B cell (primary cell): ENCODE measurements at regions not wholly inside any gene's neighbourhood (a gene's known extent, or its start where the extent isn't known, plus 50 kb on each side); places are given as distances from the start of the nearest gene placed in this dataset.

ENCODE experiments used
- EZH2 ChIP-seq: IDR thresholded peaks from 2 replicates; pipeline ENCODE4 v1.6.1; 2012; ENCODE audit warnings: borderline replicate concordance, low read depth, mild to moderate bottlenecking, moderate library complexity, low read length; ENCODE audit not compliant: insufficient read depth, poor library complexity, severe bottlenecking
- TF ChIP-seq, protein P1 (sequence below): fragments of 200-600 bp; IDR thresholded peaks from one replicate; pipeline ENCODE4 v1.8.0; 2022; ENCODE audit warnings: antibody characterized with exemption, mild to moderate bottlenecking

DNA sequence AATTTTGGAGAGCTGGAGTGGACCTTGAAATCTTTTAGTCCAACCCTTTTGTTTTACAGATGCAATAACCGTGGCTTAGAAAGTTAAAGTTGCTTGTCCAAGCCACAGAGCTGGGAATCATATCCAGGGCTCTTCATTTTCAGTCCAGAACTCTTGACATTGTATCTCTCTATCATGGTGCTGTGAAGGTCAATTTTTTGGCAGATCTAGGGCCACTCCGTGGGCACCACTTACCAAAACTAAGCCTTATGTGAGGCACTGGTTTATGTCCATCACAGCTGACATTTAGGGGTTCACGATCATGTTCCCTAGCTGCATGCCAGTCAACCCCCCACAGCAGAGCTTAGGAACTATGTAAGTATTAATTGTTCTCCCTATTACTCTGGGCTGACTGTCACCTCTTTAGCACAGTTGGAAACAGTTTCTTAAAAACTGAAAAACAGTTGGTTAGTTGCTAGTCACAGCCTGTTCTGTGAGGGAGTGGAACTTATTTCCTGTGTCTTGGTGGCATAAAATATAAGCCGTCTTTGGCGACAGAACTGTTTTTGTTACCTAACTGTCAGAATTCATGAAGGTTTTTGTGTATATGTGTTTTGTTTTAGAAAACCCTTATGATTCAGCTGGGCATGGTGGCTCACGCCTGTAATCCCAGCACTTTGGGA, 189.6 kb upstream of the UMPS start:
- TF ChIP-seq, protein P1, sequence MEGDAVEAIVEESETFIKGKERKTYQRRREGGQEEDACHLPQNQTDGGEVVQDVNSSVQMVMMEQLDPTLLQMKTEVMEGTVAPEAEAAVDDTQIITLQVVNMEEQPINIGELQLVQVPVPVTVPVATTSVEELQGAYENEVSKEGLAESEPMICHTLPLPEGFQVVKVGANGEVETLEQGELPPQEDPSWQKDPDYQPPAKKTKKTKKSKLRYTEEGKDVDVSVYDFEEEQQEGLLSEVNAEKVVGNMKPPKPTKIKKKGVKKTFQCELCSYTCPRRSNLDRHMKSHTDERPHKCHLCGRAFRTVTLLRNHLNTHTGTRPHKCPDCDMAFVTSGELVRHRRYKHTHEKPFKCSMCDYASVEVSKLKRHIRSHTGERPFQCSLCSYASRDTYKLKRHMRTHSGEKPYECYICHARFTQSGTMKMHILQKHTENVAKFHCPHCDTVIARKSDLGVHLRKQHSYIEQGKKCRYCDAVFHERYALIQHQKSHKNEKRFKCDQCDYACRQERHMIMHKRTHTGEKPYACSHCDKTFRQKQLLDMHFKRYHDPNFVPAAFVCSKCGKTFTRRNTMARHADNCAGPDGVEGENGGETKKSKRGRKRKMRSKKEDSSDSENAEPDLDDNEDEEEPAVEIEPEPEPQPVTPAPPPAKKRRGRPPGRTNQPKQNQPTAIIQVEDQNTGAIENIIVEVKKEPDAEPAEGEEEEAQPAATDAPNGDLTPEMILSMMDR = no peak
- TF ChIP-seq EZH2 = no peak
